HG03432 (cell line): ENCODE measurements at regions not wholly inside any gene's neighbourhood (a gene's known extent, or its start where the extent isn't known, plus 50 kb on each side); places are given as distances from the start of the nearest gene placed in this dataset.

Source experiments
- ATAC-seq: cut with Tn5 transposase; IDR thresholded peaks from one replicate; pipeline ENCODE4 v1.9.1; 2021; ENCODE audit warnings: mild to moderate bottlenecking, moderate library complexity; ENCODE audit not compliant: unreplicated experiment

DNA sequence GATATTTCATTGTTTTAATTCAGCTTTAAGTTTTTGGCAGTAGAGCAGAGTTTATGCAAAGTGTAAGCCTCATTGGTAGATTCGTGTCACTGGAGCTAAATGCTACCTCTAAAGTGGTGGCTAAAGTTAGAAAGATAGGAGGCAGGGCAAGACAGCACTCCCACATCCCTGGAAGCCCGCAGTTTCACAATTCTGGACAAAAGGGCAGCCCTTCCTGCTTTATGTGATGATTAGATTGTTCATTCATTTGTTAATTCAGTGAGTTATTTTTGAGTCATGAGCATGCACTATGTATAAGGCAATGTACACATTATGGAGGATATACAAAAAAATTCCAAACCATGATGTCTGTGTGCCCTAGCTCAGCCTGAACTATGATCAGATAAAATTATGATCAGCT, 52.1 kb upstream of the EIF3M start:
- ATAC-seq = no peak

DNA sequence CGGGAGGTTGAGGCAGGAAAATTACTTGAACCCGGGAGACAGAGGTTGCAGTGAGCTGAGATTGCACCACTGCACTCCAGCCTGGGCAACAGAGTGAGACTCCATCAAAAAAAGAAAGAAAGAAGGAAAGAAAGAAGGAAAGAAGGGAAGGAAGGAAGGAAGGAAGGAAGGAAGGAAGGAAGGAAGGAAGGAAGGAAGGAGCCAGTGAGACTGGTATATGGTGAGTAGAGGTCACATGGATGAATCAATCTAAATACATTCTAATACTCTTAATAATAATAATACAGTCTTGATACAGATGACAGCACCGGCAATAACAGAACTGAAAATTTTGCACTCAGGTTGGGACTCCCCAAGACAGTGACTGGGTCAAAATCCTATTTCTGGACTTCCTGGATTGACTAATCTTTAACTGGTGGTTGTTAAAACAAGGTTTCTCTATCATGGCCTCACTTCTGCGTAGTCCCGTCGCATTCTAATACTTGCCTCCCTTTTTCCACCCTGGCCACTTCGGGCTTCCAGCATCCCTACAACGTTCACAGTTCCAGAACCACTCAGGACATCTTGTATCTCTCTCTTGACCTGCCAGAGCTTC, 53.5 kb upstream of the EIF3M start:
- ATAC-seq = peak; percentile 98

DNA sequence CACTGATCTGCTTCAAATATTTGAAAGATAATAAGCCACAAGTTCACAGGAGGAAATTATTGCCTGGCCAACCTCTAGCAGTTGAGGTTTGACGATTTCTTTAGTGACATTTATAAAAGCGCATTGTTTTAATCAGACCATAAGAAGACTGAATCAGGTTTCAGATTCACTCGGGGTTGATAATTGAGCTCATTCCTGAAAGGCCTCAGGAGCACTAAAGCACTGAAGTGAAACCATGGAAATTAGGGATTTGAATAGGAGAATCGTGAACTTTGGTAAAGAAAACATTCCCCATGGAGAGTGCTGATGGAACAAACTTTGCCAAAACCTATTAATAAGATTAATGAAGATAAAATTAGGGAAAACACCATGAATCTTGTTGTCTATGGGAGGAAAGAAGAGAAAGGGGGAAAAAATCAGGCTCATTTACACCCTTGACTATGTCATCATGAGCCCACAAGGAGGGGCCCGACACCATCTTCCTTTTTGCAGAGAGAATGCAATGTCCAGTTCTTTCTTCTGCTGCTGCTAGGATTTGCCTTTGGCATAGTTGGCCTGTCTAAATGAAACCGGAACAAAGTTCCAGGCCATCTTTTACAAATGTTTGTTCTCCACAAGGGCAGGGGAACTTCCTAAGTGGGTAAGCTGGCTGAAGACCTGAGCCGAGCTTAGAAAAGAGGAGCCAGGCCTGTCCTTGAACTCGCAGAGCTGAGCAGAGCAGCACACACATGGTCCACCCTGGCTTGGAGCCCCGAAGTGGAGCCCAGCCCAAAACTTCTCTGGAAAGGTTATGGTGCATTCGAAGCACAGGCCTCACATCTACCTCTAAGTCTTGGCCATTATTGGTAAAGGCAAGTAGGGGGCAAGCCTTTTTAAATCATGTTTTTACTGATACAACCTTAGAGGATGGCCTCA, 56.1 kb upstream of the EIF3M start:
- no peak for ATAC-seq

DNA sequence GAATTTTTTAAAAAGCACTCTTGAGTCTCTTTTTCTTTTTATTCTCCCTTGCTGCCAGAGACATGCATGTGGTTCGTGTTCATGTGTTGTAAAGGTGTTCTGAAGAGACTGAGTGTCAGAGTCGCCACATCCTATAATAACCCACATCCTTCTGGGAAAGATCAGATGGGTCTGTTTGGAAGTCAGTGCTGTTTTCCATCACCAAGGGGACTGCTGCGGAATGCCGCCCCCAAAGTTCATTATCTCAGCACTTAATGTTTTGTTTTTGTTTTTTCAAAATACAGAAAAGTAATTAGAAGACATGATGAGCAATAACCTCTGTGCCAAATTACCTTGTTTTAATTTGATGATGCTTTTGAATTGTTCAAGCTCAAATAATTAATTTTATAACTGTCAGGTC, 56.9 kb upstream of the EIF3M start:
- ATAC-seq = no peak

DNA sequence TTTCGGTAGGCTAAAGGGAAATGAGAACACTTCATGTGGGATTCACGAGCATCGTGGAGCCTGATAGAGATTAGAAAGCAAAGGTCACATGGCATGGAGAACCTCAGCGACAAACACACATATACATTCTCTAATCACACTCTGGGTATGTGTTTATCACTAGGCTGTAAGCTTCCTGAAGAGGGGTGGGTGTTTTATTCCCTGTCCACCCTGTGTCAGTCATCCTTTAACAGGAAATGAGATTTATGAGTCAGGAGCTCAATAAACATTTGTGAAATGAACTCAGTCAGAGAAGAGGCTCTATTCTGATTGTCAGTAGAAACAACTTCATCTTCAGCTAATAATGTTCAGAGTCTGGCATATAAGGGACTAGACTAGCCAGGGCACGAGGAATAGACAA, 71.7 kb upstream of the EIF3M start:
- no peak for ATAC-seq

DNA sequence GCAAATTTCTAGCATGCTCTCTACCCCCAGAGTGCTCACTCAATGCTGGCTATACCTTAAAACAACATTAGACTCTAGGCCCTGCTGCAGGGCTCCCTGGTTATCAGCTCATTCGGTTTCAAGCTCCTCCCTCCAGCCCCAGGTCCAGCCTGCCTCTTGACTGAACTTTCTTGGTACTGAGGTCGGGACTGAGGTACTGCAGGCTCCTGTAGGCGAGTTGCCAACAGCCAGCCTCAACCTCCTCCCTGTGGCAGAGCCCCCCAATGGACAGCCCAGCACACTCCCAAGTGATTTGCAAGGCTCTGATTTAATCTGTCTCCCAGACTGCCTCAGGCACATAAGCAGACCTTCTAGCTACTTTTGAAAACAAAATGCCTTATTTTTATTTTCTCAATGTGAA, 73.6 kb upstream of the EIF3M start:
- ATAC-seq = no peak

DNA sequence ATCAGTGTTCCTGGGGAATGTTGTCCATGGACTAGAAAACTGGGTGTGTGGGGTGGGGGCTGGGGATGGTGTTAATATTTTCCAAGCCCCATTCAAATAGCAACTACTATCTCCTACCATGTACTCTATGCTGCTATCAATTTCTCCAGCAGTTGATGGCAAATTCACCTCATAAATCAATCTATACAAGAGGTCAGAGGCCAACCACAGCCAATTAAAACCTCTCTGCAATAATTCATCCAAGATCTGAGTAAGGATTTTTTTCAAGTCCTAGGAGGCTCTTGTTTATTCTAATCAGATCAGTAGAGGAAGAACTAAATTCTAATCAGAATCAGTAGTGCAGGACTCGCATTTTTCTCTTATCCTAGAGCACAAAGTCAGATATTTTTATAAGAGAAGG, 73.4 kb upstream of the WT1 start:
- ATAC-seq = no peak

DNA sequence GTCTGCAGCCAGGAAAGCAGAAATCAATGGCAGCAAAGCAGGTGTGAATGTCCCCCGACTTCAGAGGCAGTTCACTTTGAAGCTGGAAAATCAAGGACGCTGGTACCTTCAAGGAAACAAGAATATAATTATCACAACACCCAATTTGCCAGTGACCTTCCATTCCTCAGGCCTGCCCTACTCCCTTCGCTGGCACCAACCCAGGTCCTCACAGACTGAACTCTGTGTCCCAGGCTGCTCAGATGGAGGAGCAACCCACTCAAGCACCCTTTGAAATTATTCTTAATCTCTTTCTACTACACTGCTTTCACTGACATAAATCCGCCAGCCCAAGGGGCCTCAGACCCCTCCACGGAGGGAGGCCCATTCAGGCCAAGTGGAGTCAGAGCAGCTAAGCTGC, 64.7 kb upstream of the WT1 start:
- no peak for ATAC-seq

DNA sequence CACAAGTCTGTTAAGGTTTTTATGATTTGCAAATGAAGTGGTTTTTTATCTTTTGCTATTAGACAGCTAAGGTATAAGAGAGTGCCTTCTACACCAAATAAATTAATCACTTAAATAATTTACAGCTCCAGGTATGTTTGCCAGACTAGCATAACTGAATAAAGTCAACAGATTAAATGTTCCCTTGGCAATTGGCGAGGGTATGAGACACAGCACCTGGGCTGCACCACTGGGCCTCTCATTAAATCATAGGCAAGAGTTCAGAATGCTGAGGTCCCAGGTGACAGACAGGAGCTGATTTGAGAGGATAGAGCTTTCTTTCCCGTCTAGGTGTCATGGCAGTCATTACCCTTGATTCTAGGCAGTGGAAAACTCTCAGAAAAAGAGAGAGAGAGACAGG, 62.6 kb upstream of the WT1 start:
- ATAC-seq = no peak

DNA sequence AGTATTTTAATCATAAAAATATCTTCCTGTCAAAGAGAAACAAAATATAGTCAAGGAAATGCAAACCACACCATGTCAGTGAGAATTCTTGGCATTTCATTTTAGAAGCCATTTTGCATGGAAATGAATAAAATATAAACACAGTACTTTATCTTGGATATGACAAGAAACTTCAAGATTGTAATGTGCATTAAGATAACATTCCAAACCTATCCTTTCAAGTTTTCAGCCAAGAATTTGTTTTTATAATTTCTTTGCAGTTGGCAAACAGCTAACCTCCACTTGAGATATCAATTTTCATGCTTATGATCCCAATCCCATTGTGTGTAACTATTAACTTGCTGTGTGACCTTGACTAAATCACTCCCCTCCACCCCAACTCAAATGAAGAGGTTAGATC, 59.3 kb upstream of the WT1 start:
- no peak for ATAC-seq

DNA sequence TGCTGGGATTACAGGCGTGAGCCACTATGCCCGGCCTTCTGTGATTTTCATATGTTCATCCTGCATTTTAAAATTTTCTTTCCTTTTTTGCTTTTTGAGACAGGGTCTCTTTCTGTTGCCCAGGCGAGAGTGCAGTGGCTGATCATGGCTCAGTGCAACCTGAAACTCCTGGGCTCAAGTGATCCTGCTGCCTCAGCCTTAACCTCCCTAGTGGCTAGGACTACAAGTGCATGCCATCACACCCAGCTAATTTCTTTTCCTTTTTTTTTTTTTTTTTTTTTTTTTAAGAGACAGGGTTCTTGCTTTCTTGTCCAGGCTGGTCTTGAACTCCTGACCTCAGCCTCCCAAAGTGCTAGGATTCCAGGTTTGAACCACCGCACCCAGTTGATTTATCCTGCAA, 54.1 kb upstream of the WT1 start:
- ATAC-seq = no peak

DNA sequence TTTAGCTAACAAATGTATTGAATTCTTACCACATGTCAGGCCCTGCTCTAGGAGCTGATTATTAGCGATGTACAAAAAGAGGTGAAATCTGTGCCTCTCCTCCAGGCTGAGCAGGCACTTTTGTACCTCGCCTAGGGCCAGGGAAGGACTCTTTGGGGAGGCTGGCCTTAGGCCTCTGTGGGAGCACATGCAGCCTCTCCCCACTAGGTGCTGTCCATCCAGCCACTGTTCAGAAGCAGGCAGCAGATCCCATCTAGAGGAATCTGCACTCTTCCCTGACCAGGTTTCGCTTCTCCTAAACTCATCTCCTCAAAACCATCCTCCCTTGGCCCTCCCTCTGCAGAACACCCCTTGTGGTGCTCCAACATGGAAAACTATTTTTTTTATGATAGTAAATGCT, 51.9 kb upstream of the WT1 start:
- ATAC-seq = no peak

DNA sequence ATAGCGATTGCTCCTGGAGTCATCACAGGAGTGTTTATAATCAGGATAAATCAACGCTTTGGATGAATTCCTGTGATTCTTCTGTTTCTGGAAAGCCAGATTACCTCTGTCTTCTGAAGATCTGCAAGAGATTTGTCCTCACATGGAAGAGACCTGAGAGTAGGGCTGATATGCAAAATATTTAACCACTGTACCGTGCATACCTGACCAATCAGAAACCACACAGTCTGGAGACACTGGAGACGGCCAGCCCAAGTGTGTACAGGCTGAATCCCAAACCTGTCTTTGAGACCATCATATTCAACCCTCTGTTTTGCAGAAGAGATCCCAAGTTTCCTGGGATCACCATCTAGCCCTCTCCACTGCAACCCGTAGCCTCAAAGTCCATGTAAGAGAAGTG, 50.4 kb upstream of the WT1 start:
- ATAC-seq = no peak
